Epidermal melanocyte (primary cell): ENCODE measurements at regions not wholly inside any gene's neighbourhood (a gene's known extent, or its start where the extent isn't known, plus 50 kb on each side); places are given as distances from the start of the nearest gene placed in this dataset.
A peak's percentile ranks its signal among the peaks of the same experiment; 100 is the strongest.

Experiments
- DNase-seq: peaks from one replicate; pipeline ENCODE4 v3.0.0; 2011; ENCODE audit warnings: low spot score; ENCODE audit not compliant: insufficient read length

GRCh38 chr2:18265614-18266586 is 294.6 kb downstream of the RDH14 start:
- DNase-seq: no peak

- no peak for DNase-seq
These were observed 297.9 kb downstream of the RDH14 start for GRCh38 chr2:18262601-18263000.

GRCh38 chr2:18253686-18254197 is 306.7 kb downstream of the RDH14 start:
- DNase-seq: no peak

DNA sequence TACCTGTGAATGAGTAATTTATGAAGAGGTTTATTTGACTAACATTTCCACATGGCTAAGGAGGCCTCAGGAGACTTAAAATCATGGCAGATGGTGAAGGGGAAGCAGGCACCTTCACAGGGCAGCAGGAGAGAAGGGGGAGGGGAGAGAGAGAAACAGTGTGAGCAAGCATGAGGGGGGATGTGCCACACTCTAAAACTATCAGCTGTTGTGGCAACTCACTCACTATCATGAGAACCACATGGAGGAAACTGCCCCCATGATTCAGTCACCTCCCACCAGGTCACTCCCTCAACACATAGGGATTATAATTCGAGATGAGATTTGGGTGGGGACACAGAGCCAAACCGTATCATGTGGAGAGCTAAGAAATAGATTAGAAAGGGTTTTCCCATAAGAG is 309.0 kb downstream of the RDH14 start:
- no peak for DNase-seq

GRCh38 chr2:18247282-18248110 is 313.0 kb downstream of the RDH14 start:
- DNase-seq: no peak

DNA sequence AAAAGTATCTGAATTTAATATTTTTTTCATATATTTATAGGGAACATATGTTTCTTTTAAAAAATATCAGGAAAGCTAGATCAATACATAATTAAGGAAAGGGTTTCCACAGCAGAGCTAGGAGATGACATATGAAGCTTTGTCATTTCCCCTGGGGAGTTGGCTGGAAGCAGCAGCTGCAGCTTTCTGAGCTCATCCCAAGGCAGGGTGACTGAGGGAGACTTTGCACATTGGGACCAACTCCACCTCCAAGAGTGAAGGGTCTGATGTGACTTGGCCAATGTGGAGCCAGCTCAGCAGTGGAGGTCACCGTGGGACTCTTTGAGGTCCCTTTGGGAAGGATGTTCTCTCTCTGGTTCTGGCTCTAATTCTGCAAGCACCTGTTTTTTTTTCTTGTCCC is 315.1 kb downstream of the RDH14 start:
- DNase-seq: no peak

GRCh38 chr2:18244845-18245244 is 315.6 kb downstream of the RDH14 start:
- DNase-seq: no peak

DNA sequence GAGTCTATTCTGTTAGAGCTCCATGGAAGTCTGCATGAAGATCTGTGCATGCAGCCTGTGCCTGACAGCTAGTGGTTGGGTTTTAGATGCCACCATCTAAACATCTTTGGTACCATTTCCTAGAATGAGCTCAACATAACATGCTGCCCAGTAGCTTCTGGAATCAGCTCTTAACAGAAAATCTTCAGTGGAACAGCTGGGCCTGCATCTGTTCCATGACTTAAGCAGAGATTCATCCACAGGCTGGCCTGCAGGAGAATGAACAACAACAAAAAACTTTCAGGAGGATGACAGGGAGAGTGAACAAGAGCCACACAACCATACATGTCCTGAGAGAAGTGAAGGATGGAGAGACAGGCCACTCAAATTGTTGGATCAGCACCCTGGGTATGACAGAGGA is 316.6 kb downstream of the RDH14 start:
- no peak for DNase-seq

DNA sequence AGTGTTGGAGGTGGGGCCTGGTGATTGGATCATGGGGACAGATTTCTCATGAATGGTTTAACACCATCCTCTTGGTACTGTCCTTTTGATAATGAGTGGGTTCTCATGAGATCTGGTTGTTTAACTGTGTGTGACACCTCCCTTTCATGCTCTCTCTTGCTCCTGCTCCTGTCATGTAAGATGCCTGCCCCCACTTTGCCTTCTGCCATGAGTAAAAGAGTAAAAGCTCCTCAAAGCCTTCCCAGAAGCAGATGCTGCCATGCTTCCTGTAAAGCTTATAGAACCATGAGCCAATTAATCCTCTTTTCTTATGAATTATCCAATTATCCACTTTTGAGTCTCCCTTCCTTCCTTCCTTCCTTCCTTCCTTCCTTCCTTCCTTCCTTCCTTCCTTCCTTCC is 317.7 kb downstream of the RDH14 start:
- no peak for DNase-seq

DNA sequence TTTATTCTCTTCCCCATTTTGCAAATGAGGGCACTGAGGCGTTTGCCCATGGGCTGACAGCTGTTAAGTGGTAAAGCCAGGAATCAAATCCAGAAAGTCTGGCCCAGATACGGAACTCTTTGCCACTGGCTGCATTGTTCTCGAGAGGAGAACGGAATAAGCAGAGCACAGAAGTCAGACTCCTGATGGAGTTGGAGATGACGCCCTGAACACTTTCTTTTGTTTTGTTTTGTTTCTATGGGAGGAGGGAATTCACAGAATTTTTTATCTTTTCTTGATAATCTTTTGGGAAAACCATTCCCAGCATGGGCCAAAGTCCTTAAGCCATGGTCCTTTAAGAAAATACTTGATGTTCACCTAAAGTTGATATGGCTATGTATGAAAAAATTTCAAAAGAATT is 322.2 kb downstream of the RDH14 start:
- no peak for DNase-seq

DNA sequence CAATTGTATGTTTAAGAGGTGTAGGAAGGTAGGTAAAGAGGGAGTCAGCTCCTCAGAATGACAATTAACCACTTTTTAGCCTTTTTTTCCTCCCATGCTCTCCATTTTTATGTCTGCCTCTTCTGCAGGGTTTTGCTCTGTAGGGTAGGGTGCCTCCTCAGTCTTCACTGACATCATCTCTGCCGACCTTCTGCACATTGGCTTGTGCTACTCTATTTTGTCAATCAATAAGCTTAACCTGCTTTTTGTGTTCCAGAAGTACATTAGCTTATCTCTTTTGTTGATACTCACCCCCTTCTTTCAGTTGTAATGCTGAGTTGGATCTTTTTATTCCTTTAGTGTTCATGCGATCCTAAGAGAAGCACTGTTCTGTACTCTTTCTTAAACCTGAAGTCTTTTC is 323.2 kb downstream of the RDH14 start:
- no peak for DNase-seq

- DNase-seq: no peak
These were observed 327.6 kb downstream of the RDH14 start for GRCh38 chr2:18232731-18233438.

DNA sequence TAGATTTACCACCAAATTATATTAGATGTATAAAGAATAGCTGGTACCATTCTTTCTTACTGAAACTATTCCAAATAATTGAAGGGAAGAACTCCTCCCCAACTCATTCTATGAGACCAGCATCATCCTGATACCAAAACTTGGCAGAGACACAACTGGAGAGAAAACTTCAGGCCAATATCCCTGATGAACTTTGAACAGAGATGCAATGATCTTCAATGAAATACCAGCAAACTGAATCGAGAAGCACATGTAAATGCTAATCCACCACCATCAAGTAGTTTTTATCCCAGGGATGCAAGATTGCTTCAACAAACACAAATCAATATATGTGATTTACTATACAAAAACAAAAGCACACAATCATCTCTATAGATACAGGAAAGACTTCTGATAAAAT is 329.8 kb downstream of the RDH14 start:
- DNase-seq: no peak

DNA sequence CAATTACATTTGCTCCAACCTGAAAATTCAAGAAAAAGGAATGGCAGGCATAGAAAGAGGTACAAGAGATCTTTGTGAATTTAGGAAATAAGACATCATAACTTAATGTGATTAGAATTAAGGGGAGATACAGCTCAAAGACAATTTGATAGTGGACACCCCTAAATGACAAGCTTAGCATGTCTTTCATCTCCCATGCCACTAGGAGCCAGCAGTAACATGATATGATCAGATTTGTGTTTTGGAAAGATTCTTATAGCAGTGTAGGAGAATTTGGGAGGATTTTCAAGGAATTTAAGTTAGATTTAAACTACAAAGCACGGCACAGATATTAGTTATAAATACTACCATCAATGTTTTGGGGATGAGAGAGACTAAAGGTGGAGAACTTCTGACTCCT is 340.8 kb downstream of the RDH14 start:
- no peak for DNase-seq

DNA sequence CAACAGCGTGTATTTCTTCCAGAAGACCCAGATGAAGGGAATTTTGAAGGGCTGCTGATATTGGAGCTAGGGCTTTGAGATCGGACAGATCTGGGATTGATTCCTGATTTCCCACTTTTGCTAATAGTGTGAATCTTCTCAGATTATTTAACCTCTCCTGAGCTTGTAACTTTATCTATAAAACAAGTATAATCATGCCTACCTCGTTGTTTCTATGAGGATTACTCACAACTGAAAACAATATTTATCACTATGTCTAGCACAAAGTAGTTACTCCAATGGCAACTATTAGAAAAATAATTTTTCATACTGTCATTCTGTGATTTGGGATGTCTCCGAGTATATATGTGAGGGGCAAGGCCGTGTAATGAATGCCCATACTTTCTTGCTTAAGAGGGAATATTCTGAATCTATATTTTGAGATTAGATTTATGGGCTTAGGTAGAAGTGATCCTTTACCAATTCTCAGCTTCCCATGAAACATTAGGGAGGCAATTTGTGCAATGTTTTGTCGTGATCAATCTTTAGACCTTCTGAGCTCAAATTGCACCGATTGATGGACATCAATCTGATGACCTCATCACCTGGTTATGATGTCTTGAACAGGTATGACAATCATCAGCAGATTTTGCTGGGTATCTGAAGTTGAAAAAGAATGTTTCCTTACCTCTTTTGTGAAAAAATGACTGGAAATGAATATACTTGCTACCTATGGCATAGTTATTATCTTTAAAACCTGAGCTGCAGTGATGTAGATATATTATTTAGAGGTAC is 339.9 kb downstream of the KCNS3 start:
- DNase-seq: no peak

DNA sequence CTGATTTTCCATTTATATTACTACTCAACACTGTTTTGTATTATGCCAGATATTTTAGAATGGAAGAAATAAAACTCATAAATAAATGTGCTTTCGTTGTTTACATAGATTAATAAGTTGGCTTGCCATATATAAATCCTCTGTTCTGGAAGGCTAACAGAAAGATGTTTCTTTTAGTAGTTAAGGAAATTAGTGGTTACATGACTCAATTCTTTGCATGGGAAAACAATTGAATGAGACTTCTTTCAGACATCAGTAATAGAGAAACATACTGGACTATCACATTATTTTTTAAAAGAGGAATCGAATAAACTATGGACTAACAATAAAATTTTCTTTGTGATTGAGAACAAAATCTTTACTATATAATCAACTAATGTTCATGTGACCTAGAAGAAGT is 336.5 kb downstream of the KCNS3 start:
- DNase-seq: no peak

GRCh38 chr2:18213986-18214385 is 335.5 kb downstream of the KCNS3 start:
- DNase-seq: no peak

- DNase-seq: peak; percentile 37
These were observed 331.6 kb downstream of the KCNS3 start for GRCh38 chr2:18209934-18210639.

DNA sequence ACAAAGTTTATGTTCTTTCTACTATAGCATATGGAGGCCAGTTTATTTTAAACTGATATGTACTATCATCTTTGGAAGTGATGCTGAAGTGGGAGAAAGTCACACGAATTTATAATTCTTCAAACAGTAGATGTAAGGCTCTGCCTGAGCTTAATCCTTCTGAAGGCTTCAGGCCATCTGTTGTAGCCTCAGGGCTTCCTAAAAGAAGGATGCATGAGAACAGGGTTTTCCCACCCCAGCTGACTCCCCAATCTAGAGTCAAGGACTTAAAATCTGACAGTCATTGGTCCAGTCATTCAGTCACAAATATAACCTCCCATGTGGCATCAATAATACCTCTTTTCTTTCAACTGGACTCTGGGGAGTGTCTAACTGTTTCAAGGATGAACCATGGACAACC is 330.5 kb downstream of the KCNS3 start:
- no peak for DNase-seq

- DNase-seq: no peak
These were observed 322.3 kb downstream of the KCNS3 start for GRCh38 chr2:18200771-18201170.
